Erythroblast (primary cell): ENCODE measurements at regions not wholly inside any gene's neighbourhood (a gene's known extent, or its start where the extent isn't known, plus 50 kb on each side); places are given as distances from the start of the nearest gene placed in this dataset.

Source experiments
- GATA1 ChIP-seq: IDR thresholded peaks from 2 replicates; pipeline ENCODE4 v1.6.1; 2011; ENCODE audit warnings: low read depth, mild to moderate bottlenecking, control low read depth, low read length, moderate library complexity
- POLR2A ChIP-seq: IDR thresholded peaks from 2 replicates; pipeline ENCODE4 v1.6.1; 2011; ENCODE audit warnings: mild to moderate bottlenecking, low read length

- TF ChIP-seq POLR2A (no peak), GATA1 (no peak)
These were observed 99.8 kb upstream of the SVIL start for GRCh38 chr10:29734640-29734961.
